ENCODE measurements at regions not wholly inside any gene's neighbourhood (a gene's known extent, or its start where the extent isn't known, plus 50 kb on each side); places are given as distances from the start of the nearest gene placed in this dataset.
A peak's percentile ranks its signal among the peaks of the same experiment; 100 is the strongest.

DNA sequence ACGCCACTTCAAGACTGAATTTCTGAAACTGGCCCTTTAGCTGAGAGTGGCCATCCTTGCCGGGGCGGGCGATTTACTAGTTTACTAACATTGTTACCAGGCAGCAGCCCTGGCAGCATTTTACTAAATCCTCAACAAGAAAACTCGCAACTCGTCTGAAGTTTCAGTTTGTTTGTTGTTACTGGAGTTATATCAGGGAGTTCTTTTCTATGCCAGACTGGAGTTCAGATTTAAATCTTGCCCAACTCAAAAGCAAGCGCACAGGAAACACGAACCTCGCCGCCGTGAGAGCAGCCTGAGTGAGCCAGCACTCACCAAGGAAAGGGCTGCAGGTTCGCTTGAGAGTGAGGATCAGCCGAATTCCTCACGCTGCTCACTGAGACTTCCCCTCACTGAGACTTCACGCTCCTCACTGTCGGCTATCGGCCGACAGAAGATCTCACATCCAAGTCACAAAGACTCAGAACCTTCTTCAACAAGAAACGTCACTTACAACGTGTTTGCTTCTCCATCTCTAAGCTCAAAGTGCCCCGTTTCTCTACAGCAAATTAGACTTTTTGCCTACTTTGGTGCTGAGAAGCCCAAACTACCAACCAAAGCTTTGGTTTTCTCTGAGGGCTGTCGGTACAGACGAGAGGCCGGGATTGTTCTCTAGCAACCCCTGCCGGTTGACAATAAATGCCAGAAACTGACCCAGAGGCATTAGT, 78.9 kb downstream of the OLIG3 start:
- TF ChIP-seq POLR2A (IDR thresholded peaks at IDR 0.05) (no peak), CTCF (IDR thresholded peaks at IDR 0.05) (peak; percentile 60 to 79 (median 67)), EP300 (IDR thresholded peaks at IDR 0.05) (peak in 1 of 2 donors; percentile 18)
- DNase-seq (ENCODE audit: low spot score in 2 of 2): peak; percentile 31 to 64
- no peaks in the 10 kb centered on the region for H3K36me3 ChIP-seq
- WGBS, 2 donors: 3 to 4% methylated on average over 25 of the region's 25 CpGs
- H3K27me3 ChIP-seq: no peaks in the 10 kb centered on the region
- H3K4me1 ChIP-seq: peaks cover 0 to 9% (median 2%) of the 10 kb centered on the region in 4 donors
- H3K27ac ChIP-seq: peak overlapping the region in 3 of 4 donors; percentile 50 to 84 (median 82)
- no peaks in the 10 kb centered on the region for H3K9me3 ChIP-seq
- peak overlapping the region; percentile 28 to 53 (median 44) for H3K4me3 ChIP-seq

DNA sequence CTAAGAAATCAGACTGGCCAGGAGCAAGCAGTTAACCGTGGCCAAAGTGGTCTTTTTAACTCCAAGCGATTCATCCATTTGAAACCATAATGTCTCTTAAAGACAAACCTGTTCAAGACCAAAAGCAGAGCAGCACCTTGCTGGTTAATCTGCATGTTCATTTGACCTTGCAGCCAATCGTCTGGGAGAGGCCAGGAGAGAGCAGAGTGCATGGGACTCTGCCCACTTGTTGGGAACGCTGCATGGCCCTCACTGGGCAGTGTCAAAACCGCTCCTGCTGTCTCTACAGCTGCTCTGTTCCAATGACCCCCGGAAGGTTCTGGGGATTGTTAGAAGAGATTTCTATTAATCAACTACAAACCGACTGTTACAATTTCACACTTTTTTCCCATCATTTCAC, 79.6 kb downstream of the OLIG3 start:
- peak overlapping the region in 2 of 4 donors; percentile 47 to 53 for H3K4me3 ChIP-seq
- no peak for DNase-seq (ENCODE audit: low spot score in 2 of 2)
- peak overlapping the region in 3 of 4 donors; percentile 50 to 84 (median 82) for H3K27ac ChIP-seq
- no peaks in the 10 kb centered on the region for H3K27me3 ChIP-seq
- H3K4me1 ChIP-seq: peaks cover 0 to 9% (median 2%) of the 10 kb centered on the region in 4 donors
- TF ChIP-seq CTCF (IDR thresholded peaks at IDR 0.05) (no peak), EP300 (IDR thresholded peaks at IDR 0.05) (no peak), POLR2A (IDR thresholded peaks at IDR 0.05) (no peak)
- 52 to 57% methylated on average over 7 of the region's 7 CpGs for WGBS, 2 donors
- no peaks in the 10 kb centered on the region for H3K36me3 ChIP-seq
- no peaks in the 10 kb centered on the region for H3K9me3 ChIP-seq

DNA sequence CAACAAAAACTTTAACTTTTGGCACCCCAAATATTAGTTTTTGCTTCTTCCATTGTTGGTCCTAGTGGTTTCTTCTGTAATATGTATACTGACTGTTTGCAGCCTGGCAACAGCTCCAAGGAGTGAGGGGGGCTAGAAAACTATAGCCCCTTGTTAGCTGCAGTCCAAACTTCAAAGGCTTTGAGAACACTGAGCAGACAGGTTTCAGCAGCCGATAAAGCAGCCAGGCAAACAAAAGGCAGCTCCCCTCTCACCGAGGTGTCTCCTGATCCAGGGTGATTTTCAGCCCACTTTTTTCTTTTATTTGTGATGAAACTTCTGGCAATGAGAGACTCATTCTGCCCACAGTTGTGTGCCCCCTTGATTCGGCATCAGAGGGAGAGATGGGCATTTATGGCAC, 80.7 kb downstream of the OLIG3 start:
- Histone ChIP-seq H3K27ac (no peak overlapping the region), H3K9me3 (no peaks in the 10 kb centered on the region), H3K4me1 (peaks cover 0 to 9% (median 2%) of the 10 kb centered on the region in 4 donors), H3K27me3 (no peaks in the 10 kb centered on the region), H3K36me3 (no peaks in the 10 kb centered on the region), H3K4me3 (no peak overlapping the region)
- no peak for TF ChIP-seq CTCF (IDR thresholded peaks at IDR 0.05)
- no peak for TF ChIP-seq POLR2A (IDR thresholded peaks at IDR 0.05)
- no peak for TF ChIP-seq EP300 (IDR thresholded peaks at IDR 0.05)
- WGBS, 2 donors: 74 to 77% methylated on average over 3 of the region's 3 CpGs
- DNase-seq (ENCODE audit: low spot score in 2 of 2): no peak

- WGBS, 2 donors: 59 to 65% methylated on average over 4 of the region's 4 CpGs
- Histone ChIP-seq H3K27me3 (no peaks in the 10 kb centered on the region), H3K36me3 (no peaks in the 10 kb centered on the region), H3K4me3 (no peak overlapping the region), H3K27ac (no peak overlapping the region), H3K9me3 (no peaks in the 10 kb centered on the region), H3K4me1 (peaks cover 0 to 9% (median 2%) of the 10 kb centered on the region in 4 donors)
- TF ChIP-seq CTCF (IDR thresholded peaks at IDR 0.05): no peak
- no peak for TF ChIP-seq EP300 (IDR thresholded peaks at IDR 0.05)
- no peak for TF ChIP-seq POLR2A (IDR thresholded peaks at IDR 0.05)
- DNase-seq (ENCODE audit: low spot score in 2 of 2): no peak
Observed at GRCh38 chr6:137412562-137412961, 81.6 kb downstream of the OLIG3 start.

- 76 to 88% methylated on average over 2 of the region's 2 CpGs for WGBS, 2 donors
- H3K27me3 ChIP-seq: no peaks in the 10 kb centered on the region
- H3K27ac ChIP-seq: no peak overlapping the region
- H3K4me1 ChIP-seq: peaks cover 0 to under 1% (median 0%) of the 10 kb centered on the region in 4 donors
- H3K9me3 ChIP-seq: peaks cover 0 to 8% (median 3%) of the 10 kb centered on the region in 4 donors
- DNase-seq (ENCODE audit: low spot score in 2 of 2): no peak
- no peak for TF ChIP-seq POLR2A (IDR thresholded peaks at IDR 0.05)
- TF ChIP-seq CTCF (IDR thresholded peaks at IDR 0.05): no peak
- no peak for TF ChIP-seq EP300 (IDR thresholded peaks at IDR 0.05)
- H3K4me3 ChIP-seq: no peak overlapping the region
- no peaks in the 10 kb centered on the region for H3K36me3 ChIP-seq
Observed at GRCh38 chr6:137409266-137409777, 84.9 kb downstream of the OLIG3 start.

All from tibial nerve (tissue), 4 donors.